Gastrocnemius medialis (tissue), 4 donors: ENCODE measurements at regions not wholly inside any gene's neighbourhood (a gene's known extent, or its start where the extent isn't known, plus 50 kb on each side); places are given as distances from the start of the nearest gene placed in this dataset.

Source experiments
- ATAC-seq, 2 donors: fragments of 150-250 bp; one replicate each; pipeline ENCODE4 v1.9.1; 2016
- DNase-seq, 2 donors: peaks; one replicate each; pipeline ENCODE4 v3.0.0-alpha.2; 2019
- H3K27ac ChIP-seq, 4 donors: fragments of 200-600 bp; sonication (generic); 1 replicate in 1 of 4; 2 replicates in 3 of 4; pipeline ENCODE4 v1.5.1; 2016 to 2018; ENCODE audit warnings: mild to moderate bottlenecking in 2 of 4, moderate library complexity in 1 of 4
- H3K27me3 ChIP-seq, 3 donors: fragments of 200-600 bp; sonication (generic) in 2 of 3; 1 replicate in 1 of 3; 2 replicates in 2 of 3; pipeline versions ENCODE4 v1.5.1 to v1.6.0; 2016 to 2019; ENCODE audit warnings: mild to moderate bottlenecking in 1 of 3, moderate library complexity in 1 of 3
- H3K36me3 ChIP-seq, 2 donors: fragments of 200-600 bp; sonication (generic) in 1 of 2; one replicate each; pipeline ENCODE4 v1.5.1; 2017 to 2018
- H3K4me1 ChIP-seq, 2 donors: fragments of 200-600 bp; sonication (generic) in 1 of 2; one replicate each; pipeline ENCODE4 v1.5.1; 2016 to 2017; ENCODE audit warnings: mild to moderate bottlenecking in 2 of 2
- H3K4me3 ChIP-seq, 4 donors: fragments of 200-600 bp; sonication (generic) in 3 of 4; 1 replicate in 1 of 4; 2 replicates in 3 of 4; pipeline ENCODE4 v1.5.1; 2016 to 2019; ENCODE audit warnings: mild to moderate bottlenecking in 2 of 4
- H3K9me3 ChIP-seq, 3 donors: fragments of 200-600 bp; sonication (generic) in 2 of 3; 1 replicate in 1 of 3; 2 replicates in 2 of 3; pipeline ENCODE4 v1.5.1; 2016 to 2019
- POLR2A ChIP-seq, 2 donors: fragments of 450-650 bp; IDR thresholded peaks; one replicate each; pipeline ENCODE4 v1.6.1; 2017; ENCODE audit warnings: antibody characterized with exemption in 2 of 2, mild to moderate bottlenecking in 2 of 2, moderate library complexity in 2 of 2
- in situ Hi-C, 4 donors: fragments of 200-750 bp; cut with MboI; loops; one replicate each; pipeline versions ENCODE4 v1.15.0 to v1.8.0; 2017; ENCODE audit warnings: low sequenced_read_pairs in 4 of 4
- intact Hi-C: fragments of 100-400 bp; cut with DNase I; formaldehyde crosslinking; loops from one replicate; pipeline ENCODE4 v1.15.1; 2023; ENCODE audit warnings: low total_unique reads
- TF ChIP-seq, protein P1 (sequence below), 5 experiments: fragments of 450-650 bp in 3 of 5; fragments of 200-600 bp in 2 of 5; sonication (generic) in 2 of 5; IDR thresholded peaks in 4 of 5; conservative IDR thresholded peaks in 1 of 5; 1 replicate in 4 of 5; 2 replicates in 1 of 5; pipeline ENCODE4 v1.5.1; 2016 to 2019; ENCODE audit warnings: antibody characterized with exemption in 5 of 5, mild to moderate bottlenecking in 3 of 5, moderate library complexity in 3 of 5

DNA sequence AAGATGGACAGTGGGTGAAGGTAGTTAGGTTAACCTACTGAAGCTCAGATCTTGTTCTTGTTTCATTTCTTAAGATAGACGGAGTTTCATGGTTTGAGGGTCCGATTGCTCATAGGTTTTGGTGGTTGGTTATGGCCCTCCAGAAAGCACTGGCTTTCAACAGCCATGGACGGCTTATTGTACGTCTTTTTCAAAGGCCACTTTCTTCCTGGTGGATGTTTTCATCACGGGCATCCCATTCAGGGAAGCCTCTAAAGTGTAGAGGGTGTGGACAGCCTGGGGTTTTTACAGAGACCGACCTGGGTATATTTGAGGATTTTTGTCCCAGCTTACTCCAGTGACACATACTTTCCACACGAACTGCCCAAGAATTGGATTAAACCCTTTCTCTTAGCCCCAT is 132.7 kb upstream of the ONECUT1 start:
- in situ Hi-C loops (no loop called here), intact Hi-C loops (no loop called here)
- ATAC-seq = no peak
- no peaks in the 10 kb centered on the region for H3K36me3 ChIP-seq
- no peaks in the 10 kb centered on the region for H3K27me3 ChIP-seq
- H3K4me3 ChIP-seq = no peak overlapping the region
- no peak overlapping the region for H3K27ac ChIP-seq
- H3K4me1 ChIP-seq = no peaks in the 10 kb centered on the region
- no peak for TF ChIP-seq POLR2A (IDR thresholded peaks at IDR 0.05)
- TF ChIP-seq, protein P1, sequence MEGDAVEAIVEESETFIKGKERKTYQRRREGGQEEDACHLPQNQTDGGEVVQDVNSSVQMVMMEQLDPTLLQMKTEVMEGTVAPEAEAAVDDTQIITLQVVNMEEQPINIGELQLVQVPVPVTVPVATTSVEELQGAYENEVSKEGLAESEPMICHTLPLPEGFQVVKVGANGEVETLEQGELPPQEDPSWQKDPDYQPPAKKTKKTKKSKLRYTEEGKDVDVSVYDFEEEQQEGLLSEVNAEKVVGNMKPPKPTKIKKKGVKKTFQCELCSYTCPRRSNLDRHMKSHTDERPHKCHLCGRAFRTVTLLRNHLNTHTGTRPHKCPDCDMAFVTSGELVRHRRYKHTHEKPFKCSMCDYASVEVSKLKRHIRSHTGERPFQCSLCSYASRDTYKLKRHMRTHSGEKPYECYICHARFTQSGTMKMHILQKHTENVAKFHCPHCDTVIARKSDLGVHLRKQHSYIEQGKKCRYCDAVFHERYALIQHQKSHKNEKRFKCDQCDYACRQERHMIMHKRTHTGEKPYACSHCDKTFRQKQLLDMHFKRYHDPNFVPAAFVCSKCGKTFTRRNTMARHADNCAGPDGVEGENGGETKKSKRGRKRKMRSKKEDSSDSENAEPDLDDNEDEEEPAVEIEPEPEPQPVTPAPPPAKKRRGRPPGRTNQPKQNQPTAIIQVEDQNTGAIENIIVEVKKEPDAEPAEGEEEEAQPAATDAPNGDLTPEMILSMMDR (IDR thresholded peaks at IDR 0.05 in 4 of 5, conservative IDR thresholded peaks at IDR 0.05 in 1 of 5) = no peak
- no peaks in the 10 kb centered on the region for H3K9me3 ChIP-seq
- DNase-seq = no peak

DNA sequence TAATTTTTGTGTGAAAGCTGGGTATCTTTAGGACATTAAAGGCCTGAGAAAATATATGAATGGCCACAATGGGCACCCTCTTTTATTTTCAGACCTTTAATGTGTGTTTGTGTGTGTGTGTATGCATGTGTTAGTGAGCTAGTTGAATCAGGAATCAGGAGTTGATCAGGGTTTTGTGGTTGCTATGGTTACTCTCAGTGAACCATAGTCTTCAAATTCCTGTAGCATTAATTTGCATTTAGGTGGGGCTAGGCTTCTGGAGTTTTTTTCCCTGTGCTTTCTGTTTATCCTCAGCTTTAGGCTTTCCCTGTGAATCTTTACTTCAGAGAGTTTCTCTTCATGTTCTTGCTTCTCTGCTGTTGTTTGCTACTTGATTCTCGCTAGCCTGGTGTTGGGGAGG is 122.0 kb upstream of the ONECUT1 start:
- H3K9me3 ChIP-seq = no peaks in the 10 kb centered on the region
- no peak for DNase-seq
- no peaks in the 10 kb centered on the region for H3K4me1 ChIP-seq
- H3K4me3 ChIP-seq = no peak overlapping the region
- TF ChIP-seq, protein P1 (IDR thresholded peaks at IDR 0.05 in 4 of 5, conservative IDR thresholded peaks at IDR 0.05 in 1 of 5) = no peak
- TF ChIP-seq POLR2A (IDR thresholded peaks at IDR 0.05) = no peak
- in situ Hi-C loops = no loop called here
- H3K27me3 ChIP-seq = no peaks in the 10 kb centered on the region
- no peaks in the 10 kb centered on the region for H3K36me3 ChIP-seq
- ATAC-seq = no peak
- intact Hi-C loops = no loop called here
- H3K27ac ChIP-seq = no peak overlapping the region

DNA sequence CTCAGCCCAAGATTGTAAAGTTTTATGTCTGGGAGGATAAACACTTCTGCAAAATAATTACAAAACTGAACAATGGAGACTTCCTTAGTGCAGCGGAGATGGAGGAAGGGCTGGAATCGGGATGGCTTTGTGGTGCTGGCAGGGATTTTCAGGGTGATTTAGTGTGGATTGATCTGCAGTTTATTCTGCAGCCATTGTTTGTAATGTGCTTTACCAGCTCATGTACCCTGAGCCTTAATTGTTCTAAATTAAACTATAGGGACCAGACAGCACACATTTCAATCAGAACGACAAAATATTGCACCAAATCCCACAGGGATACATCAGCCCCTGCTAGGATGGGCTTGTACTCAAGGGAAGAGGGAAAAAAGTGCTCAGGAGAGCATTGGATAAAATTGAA is 103.2 kb upstream of the ONECUT1 start:
- Histone ChIP-seq H3K27me3 (no peaks in the 10 kb centered on the region), H3K4me3 (no peak overlapping the region), H3K27ac (no peak overlapping the region), H3K36me3 (no peaks in the 10 kb centered on the region), H3K4me1 (no peaks in the 10 kb centered on the region), H3K9me3 (no peaks in the 10 kb centered on the region)
- ATAC-seq = no peak
- in situ Hi-C loops (no loop called here), intact Hi-C loops (no loop called here)
- TF ChIP-seq, protein P1 (IDR thresholded peaks at IDR 0.05 in 4 of 5, conservative IDR thresholded peaks at IDR 0.05 in 1 of 5) = no peak
- TF ChIP-seq POLR2A (IDR thresholded peaks at IDR 0.05) = no peak
- DNase-seq = no peak

DNA sequence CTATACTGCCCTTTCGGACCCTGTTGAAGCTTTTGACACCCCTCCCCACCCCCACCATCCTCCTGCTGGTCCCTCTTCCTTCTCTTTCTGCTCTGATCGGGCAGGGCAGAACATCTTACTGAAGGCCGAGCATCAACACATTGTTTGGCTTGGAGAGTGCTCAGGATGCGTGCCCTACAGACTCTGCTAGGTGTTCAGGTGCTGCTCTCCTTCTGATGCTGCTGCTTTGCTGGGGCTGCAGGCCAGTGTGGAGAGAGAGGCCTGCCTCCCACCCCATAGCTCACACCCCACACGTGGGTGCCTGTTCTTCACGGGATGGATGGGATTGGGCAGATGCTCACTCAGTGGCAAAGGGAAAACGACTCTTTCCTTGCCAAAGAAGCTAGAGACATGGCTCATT is 89.8 kb upstream of the ONECUT1 start:
- intact Hi-C loops (no loop called here), in situ Hi-C loops (no loop called here)
- no peaks in the 10 kb centered on the region for H3K4me1 ChIP-seq
- no peaks in the 10 kb centered on the region for H3K9me3 ChIP-seq
- ATAC-seq (no peak), DNase-seq (no peak)
- no peaks in the 10 kb centered on the region for H3K36me3 ChIP-seq
- no peak overlapping the region for H3K27ac ChIP-seq
- no peak for TF ChIP-seq POLR2A (IDR thresholded peaks at IDR 0.05)
- TF ChIP-seq, protein P1 (IDR thresholded peaks at IDR 0.05 in 4 of 5, conservative IDR thresholded peaks at IDR 0.05 in 1 of 5) = no peak
- peaks cover 0 to 3% (median 0%) of the 10 kb centered on the region in 3 donors for H3K27me3 ChIP-seq
- H3K4me3 ChIP-seq = no peak overlapping the region

DNA sequence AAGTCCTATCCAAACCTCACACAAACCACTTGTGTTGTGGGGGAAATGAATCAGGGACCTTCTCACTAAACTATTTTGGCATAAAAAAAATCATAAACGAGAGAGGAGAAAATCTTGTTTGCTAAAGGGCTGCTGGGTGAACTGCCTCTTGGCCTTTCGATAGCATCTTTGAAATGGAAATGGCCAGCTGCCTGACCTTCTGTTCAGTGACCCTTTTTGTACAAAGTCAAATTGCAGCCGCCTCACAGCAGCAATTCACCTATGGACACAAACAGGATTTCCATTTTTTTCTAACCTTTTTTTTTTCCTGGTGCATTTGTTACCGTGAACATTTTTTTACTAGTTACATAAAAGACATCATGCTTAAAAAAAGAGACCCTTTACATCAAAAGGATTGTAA is 89.0 kb upstream of the ONECUT1 start:
- H3K4me3 ChIP-seq = no peak overlapping the region
- no peaks in the 10 kb centered on the region for H3K36me3 ChIP-seq
- H3K4me1 ChIP-seq = no peaks in the 10 kb centered on the region
- TF ChIP-seq POLR2A (IDR thresholded peaks at IDR 0.05) = no peak
- TF ChIP-seq, protein P1 (IDR thresholded peaks at IDR 0.05 in 4 of 5, conservative IDR thresholded peaks at IDR 0.05 in 1 of 5) = no peak
- intact Hi-C loops = no loop called here
- ATAC-seq (no peak), DNase-seq (no peak)
- no peaks in the 10 kb centered on the region for H3K9me3 ChIP-seq
- no peak overlapping the region for H3K27ac ChIP-seq
- in situ Hi-C loops = no loop called here
- H3K27me3 ChIP-seq = peaks cover 0 to 3% (median 0%) of the 10 kb centered on the region in 3 donors
